H1 (cell line): ENCODE measurements at regions not wholly inside any gene's neighbourhood (a gene's known extent, or its start where the extent isn't known, plus 50 kb on each side); places are given as distances from the start of the nearest gene placed in this dataset.

ENCODE experiments used
- BRCA1 ChIP-seq: IDR thresholded peaks from 2 replicates; pipeline ENCODE4 v1.6.1; 2012; ENCODE audit warnings: low read depth, low read length, improper control_type of control experiment
- SP2 ChIP-seq: IDR thresholded peaks from 2 replicates; pipeline ENCODE4 v1.6.1; 2012; ENCODE audit warnings: mild to moderate bottlenecking, low read length, inconsistent platforms
- TF ChIP-seq, protein P1 (sequence below), 3 experiments: IDR thresholded peaks; 1 replicate in 2 of 3; 2 replicates in 1 of 3; pipeline versions ENCODE4 v1.5.1 to v1.6.1; 2011; ENCODE audit warnings: low read length in 3 of 3, mild to moderate bottlenecking in 3 of 3, inconsistent platforms in 2 of 3, low read depth in 1 of 3, moderate library complexity in 1 of 3; ENCODE audit not compliant: insufficient read depth in 1 of 3; ENCODE audit errors: control extremely low read depth in 1 of 3

DNA sequence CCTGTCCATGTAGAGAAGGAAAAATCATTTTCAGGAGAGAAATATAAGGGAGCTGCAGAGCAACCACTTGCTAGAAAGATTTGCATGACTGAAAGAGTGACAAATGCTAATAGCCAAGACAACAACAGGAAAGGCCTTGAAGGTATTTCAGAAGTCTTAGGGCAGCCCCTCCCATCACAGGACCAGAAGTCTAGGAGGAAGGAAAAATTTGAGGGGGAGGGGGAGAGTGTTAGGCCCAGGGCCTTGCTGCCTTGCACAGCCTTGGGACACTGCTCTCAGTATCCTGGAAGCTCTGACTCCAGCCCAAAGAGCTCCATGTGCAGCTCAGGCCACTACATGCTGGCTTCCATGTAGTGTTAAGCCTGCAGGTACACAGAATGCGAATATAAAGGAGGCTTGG lies 266.9 kb downstream of the GLI2 start (continued):
- TF ChIP-seq SP2 (no peak), BRCA1 (no peak)
- TF ChIP-seq, protein P1, sequence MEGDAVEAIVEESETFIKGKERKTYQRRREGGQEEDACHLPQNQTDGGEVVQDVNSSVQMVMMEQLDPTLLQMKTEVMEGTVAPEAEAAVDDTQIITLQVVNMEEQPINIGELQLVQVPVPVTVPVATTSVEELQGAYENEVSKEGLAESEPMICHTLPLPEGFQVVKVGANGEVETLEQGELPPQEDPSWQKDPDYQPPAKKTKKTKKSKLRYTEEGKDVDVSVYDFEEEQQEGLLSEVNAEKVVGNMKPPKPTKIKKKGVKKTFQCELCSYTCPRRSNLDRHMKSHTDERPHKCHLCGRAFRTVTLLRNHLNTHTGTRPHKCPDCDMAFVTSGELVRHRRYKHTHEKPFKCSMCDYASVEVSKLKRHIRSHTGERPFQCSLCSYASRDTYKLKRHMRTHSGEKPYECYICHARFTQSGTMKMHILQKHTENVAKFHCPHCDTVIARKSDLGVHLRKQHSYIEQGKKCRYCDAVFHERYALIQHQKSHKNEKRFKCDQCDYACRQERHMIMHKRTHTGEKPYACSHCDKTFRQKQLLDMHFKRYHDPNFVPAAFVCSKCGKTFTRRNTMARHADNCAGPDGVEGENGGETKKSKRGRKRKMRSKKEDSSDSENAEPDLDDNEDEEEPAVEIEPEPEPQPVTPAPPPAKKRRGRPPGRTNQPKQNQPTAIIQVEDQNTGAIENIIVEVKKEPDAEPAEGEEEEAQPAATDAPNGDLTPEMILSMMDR (IDR thresholded peaks at IDR 0.05; ENCODE audit: control extremely low read depth in 1 of 3, insufficient read depth in 1 of 3, low read depth in 1 of 3, low read length in 3 of 3), result no peak
